GM18909 (cell line): ENCODE measurements at regions not wholly inside any gene's neighbourhood (a gene's known extent, or its start where the extent isn't known, plus 50 kb on each side); places are given as distances from the start of the nearest gene placed in this dataset.
"Not testable (repeated sequence)": the region's sequence is repeated elsewhere in the genome, so short reads cannot be mapped to it uniquely, and the experiment has no call there.

Experiments
- ATAC-seq: cut with Tn5 transposase; IDR thresholded peaks from one replicate; pipeline ENCODE4 v1.9.1; 2021; ENCODE audit warnings: mild to moderate bottlenecking; ENCODE audit not compliant: unreplicated experiment, poor library complexity

DNA sequence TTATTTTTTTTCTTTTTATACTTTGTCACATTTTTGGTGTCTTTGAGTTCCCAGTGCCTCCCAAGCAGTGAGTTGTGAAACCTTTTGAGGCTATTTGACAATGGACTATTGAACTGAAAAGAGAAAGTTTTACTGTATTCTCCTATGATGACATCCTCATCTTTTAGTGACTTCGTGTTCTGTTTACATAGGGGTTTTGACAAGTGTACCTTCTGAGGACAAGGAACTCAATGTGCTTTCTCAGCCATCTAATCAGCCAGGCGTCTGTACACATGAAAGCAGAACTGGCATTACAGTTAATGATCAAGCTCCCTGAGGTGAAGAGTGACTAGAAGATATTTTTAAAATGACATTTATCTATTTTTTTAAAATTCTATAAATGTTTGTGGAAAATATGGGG lies 175.5 kb downstream of the ANXA1 start:
- no peak for ATAC-seq

GRCh38 chr9:73337182-73337581 lies 185.5 kb downstream of the ANXA1 start:
- ATAC-seq, result not testable (repeated sequence)

- no peak for ATAC-seq
Observed at GRCh38 chr9:73344060-73344459, 192.4 kb downstream of the ANXA1 start.

GRCh38 chr9:73347123-73347522 lies 195.5 kb downstream of the ANXA1 start:
- no peak for ATAC-seq

- no peak for ATAC-seq
Observed at GRCh38 chr9:73347720-73348119, 196.1 kb downstream of the ANXA1 start.

- ATAC-seq, result no peak
Observed at GRCh38 chr9:73348471-73348870, 196.8 kb downstream of the ANXA1 start.

DNA sequence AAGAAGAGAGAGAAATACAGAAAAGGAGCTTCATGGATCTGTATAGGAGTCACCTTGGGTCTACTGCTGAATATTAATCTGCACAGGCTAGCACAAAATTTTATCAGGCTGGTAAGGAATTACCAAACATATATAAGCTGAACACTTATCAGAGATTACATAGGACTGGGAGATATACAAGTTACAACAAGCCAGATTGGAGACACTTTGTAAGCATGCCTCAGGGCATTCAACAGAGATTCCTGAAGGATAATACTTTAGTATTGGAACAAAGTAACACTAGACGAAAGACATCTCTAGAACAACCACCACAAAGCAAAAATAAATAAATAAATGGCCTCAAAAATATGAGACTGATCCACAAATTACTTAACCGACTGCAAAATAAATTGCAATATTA lies 197.8 kb downstream of the ANXA1 start:
- no peak for ATAC-seq

DNA sequence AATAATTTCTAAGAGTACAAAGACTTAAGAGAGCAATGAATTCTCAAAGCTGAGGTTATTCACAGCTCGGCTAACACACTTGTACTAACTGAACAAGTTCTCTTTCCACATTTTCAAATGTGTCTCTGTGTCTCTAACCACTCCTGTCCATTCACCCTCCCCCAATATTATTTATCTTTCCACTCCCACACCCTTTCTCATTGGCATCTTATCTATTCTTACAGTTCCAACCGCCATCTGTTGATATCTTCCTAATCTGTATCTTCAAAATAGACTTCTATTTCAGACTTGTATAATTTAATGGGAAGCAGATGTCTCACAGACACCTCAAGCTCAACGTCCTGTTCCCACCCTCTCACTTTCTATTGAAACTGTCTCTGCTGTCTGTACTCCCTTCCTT lies 205.9 kb downstream of the ANXA1 start:
- no peak for ATAC-seq

DNA sequence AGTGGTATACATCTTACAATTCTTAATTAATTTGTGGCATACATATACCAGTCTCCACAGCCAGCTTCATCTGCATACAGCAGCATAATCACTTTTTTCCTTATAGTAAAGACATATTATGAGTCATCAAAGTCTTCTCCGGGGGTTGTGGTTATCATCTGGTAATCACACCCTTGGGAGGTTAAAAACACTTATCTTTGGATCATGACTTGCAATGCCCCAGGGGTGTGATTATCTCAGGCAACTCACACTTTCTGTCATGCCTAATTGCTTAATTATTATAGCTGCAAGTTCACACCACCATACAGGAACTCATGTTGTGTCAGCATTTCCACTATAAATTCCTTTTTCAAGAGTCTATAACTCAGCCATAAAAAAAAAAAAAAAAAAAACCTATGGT lies 218.4 kb downstream of the ANXA1 start:
- no peak for ATAC-seq

GRCh38 chr9:73371801-73372200 lies 220.1 kb downstream of the ANXA1 start:
- no peak for ATAC-seq

- no peak for ATAC-seq
Observed at GRCh38 chr9:73380411-73380810, 228.7 kb downstream of the ANXA1 start.

- ATAC-seq, result no peak
Observed at GRCh38 chr9:73402081-73403028, 250.7 kb downstream of the ANXA1 start.

DNA sequence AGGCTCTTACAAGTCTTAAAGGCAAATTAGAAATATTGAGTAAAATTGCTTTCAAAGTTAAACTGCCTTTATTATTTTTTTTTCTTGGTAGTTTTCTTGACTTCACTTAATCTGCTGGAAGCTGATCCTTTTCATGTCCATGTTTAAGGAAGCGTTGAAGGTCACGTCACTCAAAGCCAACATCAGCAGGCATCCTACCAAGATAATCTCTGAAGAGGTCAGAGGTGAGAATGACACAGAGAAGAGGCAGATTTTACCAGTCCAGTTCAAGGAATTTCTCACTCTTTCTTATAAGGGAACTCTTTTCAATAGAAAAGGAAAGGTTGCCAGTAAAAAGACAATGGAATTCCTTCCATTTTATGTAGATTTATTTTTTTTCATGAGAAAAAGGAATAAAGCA lies 259.8 kb downstream of the ANXA1 start:
- ATAC-seq, result no peak

DNA sequence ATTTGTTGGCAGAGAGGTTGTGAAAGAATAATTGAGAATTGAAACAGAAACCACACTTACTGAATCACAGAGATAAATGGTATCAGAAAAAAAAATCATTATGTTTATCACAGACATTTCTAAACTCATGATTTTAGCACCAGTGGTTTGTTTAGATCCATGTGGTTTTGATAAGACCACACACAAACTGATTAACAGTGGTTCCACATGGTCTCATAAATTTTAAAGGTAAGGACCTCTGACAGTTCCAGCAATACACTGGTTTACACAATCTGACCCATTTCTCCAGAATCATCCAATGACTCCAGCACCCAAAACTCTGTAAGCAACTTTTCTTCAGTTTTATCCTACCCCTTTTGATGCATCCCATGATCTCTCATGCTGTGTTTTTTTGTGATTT lies 261.2 kb downstream of the ANXA1 start:
- ATAC-seq, result no peak

DNA sequence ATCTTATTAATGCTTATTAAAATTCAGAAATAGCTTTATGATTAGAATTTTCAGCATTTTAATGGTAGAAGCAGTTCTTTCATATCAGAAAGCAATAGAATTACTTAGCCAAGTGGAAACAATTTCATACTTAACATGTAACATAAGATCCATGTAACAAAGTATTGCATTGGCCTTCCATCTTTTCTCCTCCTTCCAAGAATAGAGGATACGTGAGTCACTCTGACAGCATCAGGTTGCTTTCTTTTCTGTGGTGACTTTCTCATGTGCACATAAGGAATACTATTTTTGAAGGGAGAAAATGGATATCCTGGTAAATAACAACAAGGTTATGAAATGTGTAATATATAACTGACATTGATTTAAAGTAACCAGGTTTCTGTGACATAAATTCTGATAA lies 272.2 kb downstream of the ANXA1 start:
- ATAC-seq, result no peak

DNA sequence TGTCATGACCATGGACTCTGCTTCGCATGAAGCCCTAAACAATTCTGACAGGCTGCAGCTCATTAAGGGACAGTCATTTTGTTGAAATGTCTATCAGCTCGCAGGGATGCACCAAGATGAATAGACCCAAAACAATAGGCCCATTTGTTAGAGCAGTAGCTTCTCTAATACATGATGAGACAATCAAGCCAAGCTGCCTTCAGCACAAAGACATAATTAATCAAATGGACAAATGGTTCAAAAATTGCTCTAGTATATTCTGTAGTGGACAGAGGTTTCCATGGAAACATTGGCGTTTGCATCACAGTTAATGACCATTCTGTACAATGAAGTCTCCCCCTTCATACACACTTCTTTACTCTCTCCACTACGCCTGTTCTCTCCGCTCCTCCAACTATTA lies 274.6 kb downstream of the ANXA1 start:
- ATAC-seq, result no peak

DNA sequence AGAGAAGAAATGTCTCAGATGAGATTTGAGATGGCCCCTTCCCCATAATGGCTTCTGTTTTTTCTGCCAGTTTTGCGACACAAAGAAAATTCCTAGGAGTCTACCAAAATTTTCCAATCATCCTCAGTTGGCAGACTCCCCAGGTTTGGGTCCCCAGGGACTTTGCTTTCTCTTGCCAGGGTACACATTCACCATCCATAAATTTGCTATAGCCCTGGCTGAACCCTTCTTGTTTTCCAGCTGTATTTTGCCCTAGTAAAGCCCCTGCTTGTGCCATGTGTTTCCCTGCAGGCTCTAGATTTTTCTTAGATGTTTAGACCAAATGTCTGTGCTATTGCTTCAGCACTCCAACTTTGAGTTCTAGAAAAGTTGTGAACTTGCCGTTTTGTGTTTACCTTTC lies 283.2 kb downstream of the ANXA1 start:
- ATAC-seq, result no peak

DNA sequence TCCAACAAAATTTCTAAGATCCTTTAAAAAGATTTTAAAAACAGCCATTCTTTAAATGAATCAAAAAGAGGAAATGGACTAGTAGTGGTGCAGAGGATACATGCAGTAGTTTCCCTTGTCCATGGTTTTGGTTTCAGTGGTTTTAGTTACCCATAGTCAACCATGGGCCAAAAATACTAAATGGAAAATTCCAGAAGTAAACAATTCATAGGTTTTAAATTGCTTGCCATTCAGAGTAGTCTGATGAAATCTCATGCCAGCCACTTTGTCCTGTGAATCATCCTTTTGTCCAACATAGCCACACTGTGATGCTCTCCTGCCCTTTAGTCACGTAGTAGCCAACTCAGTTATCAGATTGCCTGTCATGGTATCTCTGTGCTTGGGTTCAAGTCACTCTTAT lies 286.1 kb downstream of the ANXA1 start:
- peak; percentile 69 for ATAC-seq

DNA sequence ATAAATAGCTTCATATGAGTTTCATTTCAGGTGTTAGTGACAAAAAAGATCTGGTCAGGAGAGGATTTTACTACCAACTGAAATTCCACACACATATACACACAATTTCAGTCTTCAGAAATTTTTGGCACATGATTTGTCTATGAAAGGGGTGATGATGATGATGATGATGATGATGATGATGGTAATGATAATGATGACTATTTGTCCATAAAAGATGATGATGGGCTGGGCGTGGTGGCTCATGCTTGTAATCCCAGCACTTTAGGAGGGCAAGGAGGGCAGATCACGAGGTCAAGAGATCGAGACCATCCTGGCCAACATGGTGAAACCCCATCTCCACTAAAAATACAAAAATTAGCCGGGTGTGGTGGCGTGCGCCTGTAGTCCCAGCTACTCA lies 288.2 kb downstream of the ANXA1 start:
- ATAC-seq, result not testable (repeated sequence)

DNA sequence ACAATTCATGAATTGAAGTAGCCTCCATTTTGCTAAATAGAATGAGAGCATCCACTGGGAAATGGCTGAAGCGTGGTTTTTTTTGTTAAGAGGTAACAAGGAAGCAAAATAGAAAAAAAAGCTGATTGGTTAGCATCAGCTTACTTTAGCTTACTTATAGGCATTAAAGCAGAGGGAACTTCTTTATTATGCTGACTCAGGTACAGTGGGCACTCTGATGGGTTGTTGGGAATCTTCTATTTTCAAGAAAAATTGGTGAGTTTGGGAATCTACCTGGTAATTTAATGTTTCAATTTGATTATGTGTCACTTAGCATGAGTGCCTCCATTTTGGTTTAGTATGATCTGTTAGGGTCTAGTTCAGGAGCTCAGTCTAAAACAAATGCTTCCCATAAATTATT lies 289.6 kb downstream of the ANXA1 start:
- ATAC-seq, result no peak

DNA sequence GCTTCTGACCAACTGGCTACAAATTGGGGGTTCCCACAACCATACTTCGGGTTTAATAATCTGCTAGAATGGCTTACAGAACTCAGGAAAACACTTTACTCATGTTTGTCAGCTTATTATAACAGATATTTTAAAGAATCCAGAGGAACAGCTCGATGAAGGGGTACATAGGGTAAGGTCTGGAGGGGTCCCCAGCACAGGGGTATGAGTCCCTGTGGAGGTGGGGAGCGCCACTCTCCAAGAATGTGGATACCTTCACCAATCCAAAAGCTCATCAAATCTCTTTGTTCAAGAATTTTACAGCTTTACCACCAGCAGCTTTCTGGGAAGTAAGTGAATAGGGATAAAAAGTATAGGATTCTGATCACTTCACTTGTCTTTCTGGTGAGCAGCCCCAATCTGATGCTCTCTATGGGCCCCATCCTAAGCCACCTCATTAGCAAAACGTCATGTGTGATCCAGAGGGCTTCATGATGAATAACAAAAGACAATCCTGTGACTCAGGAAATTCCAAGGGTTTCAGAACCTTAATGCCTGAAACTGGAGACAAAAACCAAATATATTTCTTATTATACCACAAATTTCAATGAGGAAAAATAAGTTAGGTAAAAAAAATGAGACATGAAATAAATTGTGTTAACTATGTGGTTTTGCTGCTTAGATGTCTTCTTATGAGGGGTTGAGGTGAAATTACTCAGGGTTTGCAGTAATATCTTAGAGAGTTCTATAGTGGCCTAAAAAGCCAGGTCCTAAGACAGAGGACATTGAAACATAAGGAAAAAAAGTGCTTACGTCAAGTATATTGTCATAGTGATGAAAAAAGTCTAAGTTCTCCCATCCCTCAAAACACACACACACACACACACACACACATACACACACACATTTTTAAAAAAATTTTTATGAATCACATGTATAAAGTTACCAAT lies 290.5 kb downstream of the ANXA1 start:
- no peak for ATAC-seq
